Calu3 (cell line): ENCODE measurements at regions not wholly inside any gene's neighbourhood (a gene's known extent, or its start where the extent isn't known, plus 50 kb on each side); places are given as distances from the start of the nearest gene placed in this dataset.

Experiments
- BruUV-seq: library from RNA; stranded (reverse); fragments of 400-500 nt; replicated peaks from 2 replicates; lab custom pipeline; 2021; lab: Mats Ljungman, UMichigan
- CTCF ChIA-PET: fragments of 300-600 bp; sonication (Branson Sonifier 250); formaldehyde crosslinking; loops from one replicate; lab custom pipeline; 2022; ENCODE audit warnings: antibody characterized with exemption; lab: Charles Lee
- DNase-seq: peaks from one replicate; pipeline ENCODE4 v3.0.0; 2022
- H3K27ac Mint-ChIP-seq: one replicate; pipeline ENCODE4 v1.8.0; 2022; ENCODE audit warnings: mixed read lengths; ENCODE audit not compliant: unreplicated experiment
- H3K27me3 Mint-ChIP-seq: one replicate; pipeline ENCODE4 v1.8.0; 2022; ENCODE audit warnings: mixed read lengths; ENCODE audit not compliant: unreplicated experiment
- H3K36me3 Mint-ChIP-seq: one replicate; pipeline ENCODE4 v1.8.0; 2022; ENCODE audit warnings: mild to moderate bottlenecking, moderate library complexity, mixed read lengths; ENCODE audit not compliant: insufficient read depth, unreplicated experiment
- H3K4me1 Mint-ChIP-seq: one replicate; pipeline ENCODE4 v1.8.0; 2022; ENCODE audit warnings: mild to moderate bottlenecking, low read depth, mixed read lengths; ENCODE audit not compliant: unreplicated experiment
- H3K4me3 Mint-ChIP-seq: one replicate; pipeline ENCODE4 v1.8.0; 2022; ENCODE audit warnings: mild to moderate bottlenecking, low read depth, moderate library complexity, mixed read lengths; ENCODE audit not compliant: unreplicated experiment
- H3K9me3 Mint-ChIP-seq: one replicate; pipeline ENCODE4 v1.8.0; 2022; ENCODE audit warnings: low read depth, mixed read lengths; ENCODE audit not compliant: unreplicated experiment
- intact Hi-C: fragments of 100-400 bp; cut with micrococcal nuclease; formaldehyde crosslinking; loops from one replicate; pipeline ENCODE4 v1.10.0; 2022; ENCODE audit not compliant: unreplicated experiment
- TF ChIP-seq, protein P1 (sequence below): fragments of 200-600 bp; IDR thresholded peaks from one replicate; pipeline ENCODE4 v1.8.0; 2022; ENCODE audit warnings: antibody characterized with exemption; ENCODE audit not compliant: unreplicated experiment

DNA sequence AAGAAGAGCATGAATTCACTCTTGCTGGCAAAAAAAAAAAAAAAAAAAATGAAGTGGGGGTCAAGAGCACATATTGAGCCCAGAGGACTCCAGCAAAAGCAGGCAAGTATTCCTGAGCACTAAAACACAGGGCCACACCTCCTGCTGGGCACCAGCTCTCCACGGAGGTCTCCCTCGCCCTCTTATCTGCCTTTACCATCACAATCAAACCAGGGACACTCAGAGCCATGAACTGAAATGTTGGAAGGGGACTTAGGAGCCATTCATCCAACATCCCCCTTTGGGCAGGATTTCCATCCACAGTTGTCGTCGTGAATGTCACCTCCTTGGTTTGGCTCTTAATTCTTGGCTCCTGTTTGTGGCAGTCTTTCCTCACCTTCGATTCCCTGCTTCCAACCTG, 89.8 kb upstream of the GNAO1 start:
- Mint-ChIP-seq H3K4me3 (no peak overlapping the region), H3K36me3 (no peaks in the 10 kb centered on the region), H3K27me3 (peaks cover 81% of the 10 kb centered on the region), H3K4me1 (no peaks in the 10 kb centered on the region), H3K9me3 (no peaks in the 10 kb centered on the region), H3K27ac (no peak overlapping the region)
- DNase-seq: no peak
- no TSS peak for BruUV-seq
- CTCF ChIA-PET: no interaction called here
- TF ChIP-seq, protein P1, sequence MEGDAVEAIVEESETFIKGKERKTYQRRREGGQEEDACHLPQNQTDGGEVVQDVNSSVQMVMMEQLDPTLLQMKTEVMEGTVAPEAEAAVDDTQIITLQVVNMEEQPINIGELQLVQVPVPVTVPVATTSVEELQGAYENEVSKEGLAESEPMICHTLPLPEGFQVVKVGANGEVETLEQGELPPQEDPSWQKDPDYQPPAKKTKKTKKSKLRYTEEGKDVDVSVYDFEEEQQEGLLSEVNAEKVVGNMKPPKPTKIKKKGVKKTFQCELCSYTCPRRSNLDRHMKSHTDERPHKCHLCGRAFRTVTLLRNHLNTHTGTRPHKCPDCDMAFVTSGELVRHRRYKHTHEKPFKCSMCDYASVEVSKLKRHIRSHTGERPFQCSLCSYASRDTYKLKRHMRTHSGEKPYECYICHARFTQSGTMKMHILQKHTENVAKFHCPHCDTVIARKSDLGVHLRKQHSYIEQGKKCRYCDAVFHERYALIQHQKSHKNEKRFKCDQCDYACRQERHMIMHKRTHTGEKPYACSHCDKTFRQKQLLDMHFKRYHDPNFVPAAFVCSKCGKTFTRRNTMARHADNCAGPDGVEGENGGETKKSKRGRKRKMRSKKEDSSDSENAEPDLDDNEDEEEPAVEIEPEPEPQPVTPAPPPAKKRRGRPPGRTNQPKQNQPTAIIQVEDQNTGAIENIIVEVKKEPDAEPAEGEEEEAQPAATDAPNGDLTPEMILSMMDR: no peak
- intact Hi-C loops: no loop called here

DNA sequence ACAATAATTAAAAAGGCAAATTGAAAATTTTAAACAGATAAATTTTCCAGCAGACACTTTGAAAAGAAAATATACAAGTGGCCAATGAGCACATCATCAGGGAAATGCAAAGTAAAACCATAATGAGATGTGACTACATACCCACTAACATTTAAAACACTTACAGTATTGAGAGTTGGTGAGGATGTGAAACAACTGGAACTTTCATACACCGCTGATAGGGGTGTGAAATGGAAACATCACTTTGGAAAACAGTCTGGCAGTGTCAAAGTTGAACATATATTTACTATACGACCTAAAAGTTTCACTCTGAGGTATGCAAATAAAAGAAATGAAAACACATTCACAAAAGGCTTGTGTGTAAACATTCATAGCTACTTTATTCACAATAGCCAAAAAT, 94.0 kb upstream of the GNAO1 start:
- TF ChIP-seq, protein P1: no peak
- BruUV-seq: no TSS peak
- no peak overlapping the region for H3K27ac Mint-ChIP-seq
- H3K4me1 Mint-ChIP-seq: no peaks in the 10 kb centered on the region
- no peak for DNase-seq
- no peak overlapping the region for H3K4me3 Mint-ChIP-seq
- intact Hi-C loops: no loop called here
- H3K9me3 Mint-ChIP-seq: no peaks in the 10 kb centered on the region
- H3K36me3 Mint-ChIP-seq: no peaks in the 10 kb centered on the region
- CTCF ChIA-PET: no interaction called here
- peaks cover 59% of the 10 kb centered on the region for H3K27me3 Mint-ChIP-seq

DNA sequence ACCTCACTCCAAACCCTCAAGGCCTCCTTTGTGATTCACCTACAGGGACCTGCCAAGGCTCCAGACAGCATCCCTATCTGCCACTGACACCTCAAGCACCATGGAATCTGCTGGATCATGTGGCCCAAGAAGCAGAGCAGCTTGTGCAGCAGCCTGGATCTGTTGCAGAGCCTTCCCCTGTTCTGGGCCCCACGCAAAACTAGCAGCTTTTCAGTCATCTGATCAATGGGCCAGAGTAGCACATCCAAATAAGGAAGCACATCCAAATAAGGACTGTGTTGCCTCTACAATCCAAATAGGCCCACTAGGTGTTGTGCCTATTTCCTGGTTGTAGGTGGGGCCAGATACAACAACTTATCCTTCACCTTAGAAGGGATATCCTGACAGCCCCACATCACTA, 97.1 kb upstream of the GNAO1 start:
- no TSS peak for BruUV-seq
- H3K27me3 Mint-ChIP-seq: peaks cover 52% of the 10 kb centered on the region
- CTCF ChIA-PET: no interaction called here

DNA sequence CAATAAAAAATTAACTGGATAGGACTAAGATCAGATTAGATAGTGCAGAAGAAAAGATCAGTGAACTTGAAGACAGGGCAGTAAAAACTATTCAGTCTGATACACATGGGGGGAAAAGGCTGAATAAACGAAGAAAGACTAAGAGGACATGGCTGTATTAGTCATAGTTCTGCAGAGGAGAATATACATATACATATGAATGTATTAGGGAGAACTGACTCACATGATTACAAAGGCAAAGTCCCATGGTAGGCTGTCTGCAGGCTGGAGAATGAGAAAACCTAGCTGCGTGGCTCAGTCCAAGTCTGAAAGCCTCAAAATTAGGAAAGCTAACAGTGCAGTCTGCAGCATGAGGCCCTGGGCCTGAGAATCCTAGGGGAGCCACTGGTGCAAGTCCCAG, 98.2 kb upstream of the GNAO1 start:
- no TSS peak for BruUV-seq
- Mint-ChIP-seq H3K27me3 (peaks cover 52% of the 10 kb centered on the region), H3K9me3 (no peaks in the 10 kb centered on the region), H3K36me3 (no peaks in the 10 kb centered on the region), H3K4me3 (no peak overlapping the region), H3K4me1 (no peaks in the 10 kb centered on the region), H3K27ac (no peak overlapping the region)
- intact Hi-C loops: no loop called here
- no peak for DNase-seq
- CTCF ChIA-PET: interaction anchor here (0.5 kb wide), 1 partner anchor 25 kb away, joined by 6 read pairs; no protein-coding TSS in a partner anchor
- TF ChIP-seq, protein P1: no peak

More for the DNA sequence above, 97.1 kb upstream of the GNAO1 start:
- TF ChIP-seq, protein P1: no peak
- no peak for DNase-seq
- Mint-ChIP-seq H3K27ac (no peak overlapping the region), H3K9me3 (no peaks in the 10 kb centered on the region), H3K4me1 (no peaks in the 10 kb centered on the region), H3K36me3 (no peaks in the 10 kb centered on the region), H3K4me3 (no peak overlapping the region)
- intact Hi-C loops: no loop called here
